GM19043 (cell line): ENCODE measurements at regions not wholly inside any gene's neighbourhood (a gene's known extent, or its start where the extent isn't known, plus 50 kb on each side); places are given as distances from the start of the nearest gene placed in this dataset.
A peak's percentile ranks its signal among the peaks of the same experiment; 100 is the strongest.

Experiments used
- ATAC-seq: cut with Tn5 transposase; IDR thresholded peaks from one replicate; pipeline ENCODE4 v1.9.1; 2021; ENCODE audit warnings: low read depth; ENCODE audit not compliant: unreplicated experiment

GRCh38 chr6:25061289-25061936 lies 125.7 kb upstream of the RIPOR2 start:
- no peak for ATAC-seq

- no peak for ATAC-seq
Measured at GRCh38 chr6:25062070-25062811, 126.5 kb upstream of the RIPOR2 start.

- no peak for ATAC-seq
Measured at GRCh38 chr6:25064006-25064405, 128.2 kb upstream of the RIPOR2 start.

GRCh38 chr6:25065666-25066065 lies 129.9 kb upstream of the RIPOR2 start:
- no peak for ATAC-seq

GRCh38 chr6:25066593-25066992 lies 130.8 kb upstream of the RIPOR2 start:
- ATAC-seq: no peak

- ATAC-seq: no peak
Measured at GRCh38 chr6:25068866-25069265, 133.1 kb upstream of the RIPOR2 start.

- ATAC-seq: peak; percentile 90
Measured at GRCh38 chr6:25070547-25071366, 135.0 kb upstream of the RIPOR2 start.

- no peak for ATAC-seq
Measured at GRCh38 chr6:25078141-25078540, 142.4 kb upstream of the RIPOR2 start.

- ATAC-seq: no peak
Measured at GRCh38 chr6:25083784-25084507, 148.2 kb upstream of the RIPOR2 start.

GRCh38 chr6:25084508-25084833 lies 148.7 kb upstream of the RIPOR2 start:
- no peak for ATAC-seq

- ATAC-seq: no peak
Measured at GRCh38 chr6:25085756-25086155, 150.0 kb upstream of the RIPOR2 start.

GRCh38 chr6:25086500-25087091 lies 150.8 kb upstream of the RIPOR2 start:
- no peak for ATAC-seq

GRCh38 chr6:25088513-25088912 lies 152.8 kb upstream of the RIPOR2 start:
- no peak for ATAC-seq

GRCh38 chr6:25089442-25089841 lies 153.7 kb upstream of the RIPOR2 start:
- no peak for ATAC-seq

GRCh38 chr6:25094726-25095125 lies 159.0 kb upstream of the RIPOR2 start:
- no peak for ATAC-seq

GRCh38 chr6:25100288-25100687 lies 164.5 kb upstream of the RIPOR2 start:
- no peak for ATAC-seq

GRCh38 chr6:25103603-25104002 lies 167.8 kb upstream of the RIPOR2 start:
- peak; percentile 71 for ATAC-seq

GRCh38 chr6:25105070-25105925 lies 169.5 kb upstream of the RIPOR2 start:
- no peak for ATAC-seq

- ATAC-seq: peak; percentile 73
Measured at GRCh38 chr6:25107218-25107617, 171.5 kb upstream of the RIPOR2 start.

- ATAC-seq: no peak
Measured at GRCh38 chr6:25111782-25112181, 167.4 kb upstream of the CARMIL1 start.
